Spleen (tissue), 11 donors: ENCODE measurements at regions not wholly inside any gene's neighbourhood (a gene's known extent, or its start where the extent isn't known, plus 50 kb on each side); places are given as distances from the start of the nearest gene placed in this dataset.

ENCODE experiments used
- DNase-seq: peaks from one replicate; pipeline ENCODE4 v3.0.0-alpha.2; 2020
- H3K27ac ChIP-seq, 8 donors: fragments of 200-600 bp; sonication (generic) in 7 of 8; 1 replicate in 4 of 8; 2 replicates in 4 of 8; pipeline versions ENCODE4 v1.5.0 to v1.8.0; 2016 to 2021; ENCODE audit warnings: inconsistent platforms in 4 of 8, mild to moderate bottlenecking in 4 of 8, moderate library complexity in 1 of 8
- H3K27me3 ChIP-seq, 7 donors: fragments of 200-600 bp; sonication (generic) in 6 of 7; replicated peaks in 1 of 7; 1 replicate in 4 of 7; 2 replicates in 3 of 7; pipeline versions ENCODE4 v1.5.0 to v1.8.0; 2016 to 2021; ENCODE audit warnings: inconsistent platforms in 3 of 7, mild to moderate bottlenecking in 1 of 7
- H3K36me3 ChIP-seq, 6 donors: fragments of 200-600 bp; sonication (generic) in 5 of 6; 1 replicate in 4 of 6; 2 replicates in 2 of 6; pipeline versions ENCODE4 v1.5.0 to v1.8.0; 2016 to 2021; ENCODE audit warnings: inconsistent platforms in 2 of 6
- H3K4me1 ChIP-seq, 6 donors: fragments of 200-600 bp; sonication (generic) in 5 of 6; 1 replicate in 3 of 6; 2 replicates in 3 of 6; pipeline versions ENCODE4 v1.5.0 to v1.8.0; 2016 to 2021; ENCODE audit warnings: inconsistent platforms in 3 of 6
- H3K4me3 ChIP-seq, 8 donors: fragments of 200-600 bp; sonication (generic) in 7 of 8; 1 replicate in 4 of 8; 2 replicates in 4 of 8; pipeline versions ENCODE4 v1.5.0 to v1.8.0; 2016 to 2021; ENCODE audit warnings: inconsistent platforms in 4 of 8, mild to moderate bottlenecking in 4 of 8, moderate library complexity in 2 of 8
- H3K9me3 ChIP-seq, 8 donors: fragments of 200-600 bp; sonication (generic) in 7 of 8; 1 replicate in 4 of 8; 2 replicates in 4 of 8; pipeline versions ENCODE4 v1.5.0 to v1.8.0; 2016 to 2021; ENCODE audit warnings: inconsistent platforms in 4 of 8
- CTCF ChIP-seq, 11 experiments: fragments of 200-600 bp in 7 of 11; fragments of 450-650 bp in 4 of 11; sonication (generic) in 4 of 11; IDR thresholded peaks in 8 of 11; conservative IDR thresholded peaks in 3 of 11; 1 replicate in 7 of 11; 2 replicates in 4 of 11; pipeline versions ENCODE4 v1.4.0 to v1.8.0; 2016 to 2021; ENCODE audit warnings: antibody characterized with exemption in 11 of 11, inconsistent platforms in 4 of 11, mild to moderate bottlenecking in 1 of 11
- POLR2A ChIP-seq, 3 donors: fragments of 450-650 bp; IDR thresholded peaks; one replicate each; pipeline ENCODE4 v1.5.1; 2017; ENCODE audit warnings: antibody characterized with exemption in 3 of 3, mild to moderate bottlenecking in 1 of 3
- POLR2AphosphoS5 ChIP-seq, 3 donors: sonication (generic); formaldehyde crosslinking; IDR thresholded peaks; one replicate each; pipeline ENCODE4 v1.5.1; 2017; ENCODE audit warnings: antibody characterized with exemption in 3 of 3
- WGBS, 5 donors: extraction: QIAGEN DNeasy Blood & Tissue Kit in 3 of 5; methylation state at CpG; one replicate each; pipeline versions ENCODE4 v1.1.5 to v1.1.7; 2013 to 2018; 5-methylcytosine and 5-hydroxymethylcytosine counted together
- intact Hi-C: fragments of 100-400 bp; cut with DNase I; formaldehyde crosslinking; loops from one replicate; pipeline ENCODE4 v1.15.0; 2023; ENCODE audit warnings: low total_unique reads
- donor health status: healthy with polysubstance abuse.
- donor health status: DM: no; HTN: no; CAD: no; lungs with moderate emphysema.
- donor health status: DM: no; HTN: no; CAD: no.
- donor health status: Bipolar disorder and iron deficiency.
- donor health status: healthy.
- donor health status: DM: no; HTN: no; CAD: no.
- donor health status: DM: yes; HTN: yes; CAD: no.

- no peak for DNase-seq
- WGBS, 5 donors = 69 to 92% (median 83%) methylated on average over 1 of the region's 1 CpG
- Histone ChIP-seq H3K36me3 (no peaks in the 10 kb centered on the region), H3K27me3 (peaks cover 0 to 36% (median 0%) of the 10 kb centered on the region in 7 donors), H3K27ac (no peak overlapping the region), H3K4me3 (no peak overlapping the region), H3K4me1 (no peaks in the 10 kb centered on the region), H3K9me3 (no peaks in the 10 kb centered on the region)
- intact Hi-C loops = no loop called here
- TF ChIP-seq POLR2AphosphoS5 (IDR thresholded peaks at IDR 0.05) (no peak), CTCF (IDR thresholded peaks at IDR 0.05 in 8 of 11, conservative IDR thresholded peaks at IDR 0.05 in 3 of 11) (no peak), POLR2A (IDR thresholded peaks at IDR 0.05) (no peak)
These were observed 140.2 kb downstream of the NUAK1 start for GRCh38 chr12:105998561-105998960.

- Histone ChIP-seq H3K9me3 (peaks cover 0 to 8% (median 0%) of the 10 kb centered on the region in 8 donors), H3K27me3 (peaks cover 0 to 22% (median 0%) of the 10 kb centered on the region in 7 donors), H3K4me1 (no peaks in the 10 kb centered on the region), H3K36me3 (no peaks in the 10 kb centered on the region), H3K27ac (no peak overlapping the region), H3K4me3 (no peak overlapping the region)
- WGBS, 5 donors = 82 to 87% (median 87%) methylated on average over 3 of the region's 3 CpGs
- TF ChIP-seq CTCF (IDR thresholded peaks at IDR 0.05 in 8 of 11, conservative IDR thresholded peaks at IDR 0.05 in 3 of 11) (no peak), POLR2AphosphoS5 (IDR thresholded peaks at IDR 0.05) (no peak), POLR2A (IDR thresholded peaks at IDR 0.05) (no peak)
- no peak for DNase-seq
- intact Hi-C loops = no loop called here
These were observed 138.2 kb downstream of the NUAK1 start for GRCh38 chr12:106000382-106001104.

GRCh38 chr12:106001105-106001836 lies 137.5 kb downstream of the NUAK1 start:
- intact Hi-C loops = no loop called here
- H3K36me3 ChIP-seq = no peaks in the 10 kb centered on the region
- DNase-seq = no peak
- TF ChIP-seq CTCF (IDR thresholded peaks at IDR 0.05 in 8 of 11, conservative IDR thresholded peaks at IDR 0.05 in 3 of 11) (no peak), POLR2AphosphoS5 (IDR thresholded peaks at IDR 0.05) (no peak), POLR2A (IDR thresholded peaks at IDR 0.05) (no peak)
- peaks cover 0 to 8% (median 0%) of the 10 kb centered on the region in 8 donors for H3K9me3 ChIP-seq
- 62 to 76% (median 67%) methylated on average over 2 of the region's 2 CpGs for WGBS, 5 donors
- no peaks in the 10 kb centered on the region for H3K4me1 ChIP-seq
- H3K27ac ChIP-seq = no peak overlapping the region
- H3K27me3 ChIP-seq = peaks cover 0 to 14% (median 0%) of the 10 kb centered on the region in 7 donors
- H3K4me3 ChIP-seq = no peak overlapping the region

GRCh38 chr12:106001837-106002218 lies 136.9 kb downstream of the NUAK1 start:
- no peak overlapping the region for H3K27ac ChIP-seq
- no peaks in the 10 kb centered on the region for H3K36me3 ChIP-seq
- peaks cover 0 to 13% (median 0%) of the 10 kb centered on the region in 7 donors for H3K27me3 ChIP-seq
- intact Hi-C loops = no loop called here
- no peak overlapping the region for H3K4me3 ChIP-seq
- H3K9me3 ChIP-seq = peaks cover 0 to 8% (median 0%) of the 10 kb centered on the region in 8 donors
- TF ChIP-seq CTCF (IDR thresholded peaks at IDR 0.05 in 8 of 11, conservative IDR thresholded peaks at IDR 0.05 in 3 of 11) (no peak), POLR2A (IDR thresholded peaks at IDR 0.05) (no peak), POLR2AphosphoS5 (IDR thresholded peaks at IDR 0.05) (no peak)
- no peaks in the 10 kb centered on the region for H3K4me1 ChIP-seq
- no peak for DNase-seq
- 58 to 85% (median 63%) methylated on average over 3 of the region's 3 CpGs for WGBS, 5 donors
